Activated CD4-positive, alpha-beta T cell treated with anti-CD3 and anti-CD28 coated beads, Interleukin-2, Interleukin-6, amounts not matched to agents 100 ng/mL and 50 ng/mL, durations not matched to agents 16 hours and 8 hours (primary cell): ENCODE measurements at regions not wholly inside any gene's neighbourhood (a gene's known extent, or its start where the extent isn't known, plus 50 kb on each side); places are given as distances from the start of the nearest gene placed in this dataset.

ENCODE experiments used
- DNase-seq: peaks from one replicate; pipeline ENCODE4 v3.0.0-alpha.2; 2020

GRCh38 chr3:115336836-115337235 is 189.7 kb upstream of the ZBTB20 start:
- DNase-seq: no peak

DNA sequence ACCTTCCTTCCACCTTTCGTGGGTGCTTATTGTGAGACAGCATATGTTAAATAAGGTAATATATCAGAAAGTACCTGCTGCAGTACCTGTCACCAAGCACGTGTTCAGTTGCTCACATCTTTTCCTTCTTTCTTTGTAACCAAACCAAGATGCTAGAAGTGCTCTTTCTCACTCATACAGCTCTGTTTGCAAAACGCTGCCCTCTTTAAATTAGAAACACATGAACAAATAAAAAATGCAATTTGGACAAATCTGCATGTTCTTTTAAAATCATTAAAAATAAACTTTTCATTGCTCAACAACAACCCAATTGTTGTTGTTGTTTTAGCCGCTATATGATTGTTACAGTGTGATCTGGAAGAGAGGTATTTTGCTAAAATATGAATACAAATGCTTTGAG is 193.5 kb upstream of the ZBTB20 start:
- no peak for DNase-seq

GRCh38 chr3:115341208-115341607 is 194.1 kb upstream of the ZBTB20 start:
- peak; percentile 32 for DNase-seq

DNA sequence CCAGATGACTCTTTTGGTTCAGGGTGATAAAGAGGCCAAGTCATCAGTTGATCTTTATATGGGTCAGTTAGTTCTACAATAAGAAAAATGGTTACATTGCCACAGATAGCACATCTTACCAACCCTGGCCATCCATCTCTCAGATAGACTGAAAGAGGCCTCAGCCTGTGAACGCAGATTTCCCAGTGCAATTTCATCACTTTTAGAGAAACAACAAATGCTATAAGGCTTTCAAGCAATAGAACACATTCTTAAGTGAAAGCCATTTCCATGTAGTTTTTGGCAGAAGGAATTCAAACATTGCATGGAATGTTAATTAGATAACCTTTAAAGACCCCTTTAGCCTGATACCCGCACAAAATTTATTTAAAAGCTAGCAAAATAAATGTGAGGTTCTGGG is 200.6 kb upstream of the ZBTB20 start:
- no peak for DNase-seq

DNA sequence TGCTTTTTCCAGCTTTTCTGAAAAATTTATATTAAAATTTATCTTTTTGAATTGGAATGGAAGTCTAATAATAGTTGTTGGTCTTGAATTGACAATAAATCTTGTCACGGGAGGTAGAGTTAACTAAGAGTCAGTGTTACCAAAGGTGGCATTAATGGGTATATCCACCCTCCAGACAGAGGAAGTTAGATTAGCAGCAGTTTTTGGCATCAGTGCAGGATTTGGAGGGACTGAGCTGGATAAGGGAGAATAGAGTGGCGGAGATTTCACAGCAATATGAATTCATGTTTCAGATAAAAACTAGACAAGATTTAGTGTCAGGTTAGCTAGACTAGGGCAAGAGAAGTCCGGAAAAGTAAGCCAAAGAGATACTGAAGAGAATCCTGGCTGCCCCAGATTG is 201.3 kb upstream of the ZBTB20 start:
- DNase-seq: no peak

DNA sequence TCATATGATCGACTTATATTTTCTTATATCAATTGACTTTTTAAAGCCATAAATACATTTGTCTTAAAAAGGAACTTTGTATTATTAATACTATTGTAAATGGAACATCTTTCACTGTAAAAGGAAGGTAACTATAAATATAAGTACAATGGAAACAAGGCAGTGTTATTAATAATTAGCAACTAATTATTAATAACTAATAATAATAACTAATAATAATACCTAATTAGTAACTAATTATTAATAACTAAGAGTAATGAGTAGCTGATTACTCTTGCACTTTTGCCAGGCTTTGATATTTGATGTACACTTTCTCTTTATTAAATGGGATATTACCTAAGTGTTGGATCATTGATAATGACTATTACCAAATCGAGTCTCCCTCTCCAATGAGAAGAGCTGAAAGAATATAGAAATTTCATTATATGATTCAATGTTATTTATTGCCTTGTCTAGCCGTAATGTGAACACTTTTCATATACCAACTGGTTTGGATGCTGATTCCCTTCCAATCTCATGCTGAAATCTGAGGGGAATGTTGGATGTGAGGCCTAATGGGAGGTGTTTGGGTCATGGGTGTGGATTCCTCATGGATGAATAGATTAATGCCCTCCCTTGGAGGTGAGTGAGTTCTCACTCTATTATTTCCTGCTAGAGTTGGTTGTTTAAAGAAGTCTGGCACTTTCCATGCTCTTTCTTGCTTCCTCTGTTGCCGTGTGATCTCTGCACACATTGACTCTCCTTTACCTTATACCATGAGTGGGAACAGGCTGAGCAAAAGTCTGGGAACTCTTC is 202.1 kb upstream of the ZBTB20 start:
- DNase-seq: no peak

- DNase-seq: no peak
Observed at GRCh38 chr3:115350606-115351005, 203.5 kb upstream of the ZBTB20 start.

DNA sequence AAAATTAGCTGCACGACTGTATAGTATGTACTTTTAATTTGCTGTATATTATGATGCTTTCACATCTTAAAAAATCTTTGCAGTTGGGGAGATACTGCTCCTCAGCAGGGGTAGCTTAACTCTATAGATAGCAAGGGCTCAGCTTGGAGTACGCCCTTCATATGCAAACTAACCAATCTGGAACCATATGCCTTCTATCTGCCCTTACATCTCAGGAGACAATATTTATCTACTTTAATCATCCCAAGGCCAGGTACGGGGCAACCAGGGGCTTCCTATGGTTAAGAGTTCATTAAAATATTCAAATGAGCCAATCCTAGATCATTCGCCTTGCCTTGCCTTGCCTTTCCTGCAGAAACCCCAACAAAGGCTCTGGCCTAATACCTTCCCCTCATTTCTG is 204.1 kb upstream of the ZBTB20 start:
- DNase-seq: no peak

DNA sequence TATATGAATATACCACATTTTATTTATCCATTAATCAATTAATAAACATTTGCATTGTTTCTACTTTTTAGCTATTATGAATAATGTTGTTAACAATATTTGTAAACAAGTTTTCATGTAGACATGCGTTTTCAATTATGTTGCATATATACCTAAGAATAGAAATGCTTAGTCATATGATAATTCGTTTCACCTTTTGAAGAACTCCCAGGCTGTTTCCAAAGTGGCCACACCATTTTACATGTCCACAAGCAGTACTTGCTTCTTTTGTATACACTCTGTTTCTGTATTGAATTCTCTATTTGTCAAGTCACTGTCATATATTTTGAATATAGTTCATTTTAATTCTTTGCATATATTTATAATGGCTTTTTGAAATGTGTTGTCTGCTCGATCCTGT is 206.9 kb upstream of the ZBTB20 start:
- DNase-seq: no peak

DNA sequence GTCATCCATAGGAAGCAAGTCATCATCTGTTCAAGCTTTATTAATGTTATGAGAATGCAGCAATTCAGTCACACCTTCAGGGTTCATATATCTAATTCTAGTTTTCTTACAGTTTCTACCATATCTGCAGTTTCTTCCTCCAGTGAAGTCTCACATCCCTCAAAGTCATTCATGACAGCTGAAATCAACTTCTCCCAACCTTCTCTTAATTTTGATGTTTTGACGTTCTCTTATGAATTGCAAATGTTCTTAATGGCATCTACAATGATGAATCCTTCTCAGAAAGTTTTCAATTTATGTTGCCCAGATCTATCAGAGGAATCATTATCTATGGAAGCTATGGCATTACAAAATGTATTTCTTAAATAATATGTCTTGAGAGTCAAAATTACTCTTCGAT is 210.4 kb upstream of the ZBTB20 start:
- DNase-seq: no peak

GRCh38 chr3:115359536-115359935 is 212.4 kb upstream of the ZBTB20 start:
- peak; percentile 33 for DNase-seq

DNA sequence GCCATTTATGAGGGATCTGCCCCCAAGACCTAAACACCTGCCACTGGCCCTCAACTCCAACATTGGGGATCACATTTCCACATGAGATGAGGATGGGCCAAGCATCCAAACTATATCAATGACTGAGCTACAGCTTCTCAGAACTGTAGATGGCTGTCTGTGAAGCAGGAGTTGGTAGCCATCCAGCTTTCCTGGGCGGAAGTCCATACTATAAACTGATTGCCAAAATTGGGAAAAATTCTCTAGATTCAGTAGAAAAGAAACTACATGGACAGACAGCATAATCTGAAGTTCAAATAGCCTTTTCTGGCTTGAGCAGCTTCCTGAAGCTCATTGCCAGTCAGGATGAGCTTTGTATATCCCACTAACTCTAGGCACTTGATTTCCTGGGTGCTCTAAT is 214.7 kb upstream of the ZBTB20 start:
- no peak for DNase-seq

DNA sequence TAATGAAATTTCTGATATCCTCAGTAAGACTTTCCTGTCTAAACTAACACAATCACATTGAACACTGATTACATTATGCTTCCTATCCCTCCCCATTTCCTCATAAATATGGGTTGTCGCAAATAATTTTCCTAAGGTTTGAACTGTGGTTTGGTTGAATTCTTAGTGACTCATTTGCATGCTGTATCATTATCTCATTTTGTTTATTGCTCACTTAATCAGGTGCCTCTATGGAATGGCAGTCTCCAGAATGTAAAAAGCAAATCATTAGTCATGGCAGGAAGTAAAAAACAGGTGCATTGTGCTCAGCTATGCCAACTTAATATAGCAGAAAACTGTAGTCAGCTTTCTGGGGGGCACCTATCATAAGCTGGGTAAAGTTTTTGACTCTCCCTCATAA is 216.0 kb upstream of the ZBTB20 start:
- DNase-seq: no peak

DNA sequence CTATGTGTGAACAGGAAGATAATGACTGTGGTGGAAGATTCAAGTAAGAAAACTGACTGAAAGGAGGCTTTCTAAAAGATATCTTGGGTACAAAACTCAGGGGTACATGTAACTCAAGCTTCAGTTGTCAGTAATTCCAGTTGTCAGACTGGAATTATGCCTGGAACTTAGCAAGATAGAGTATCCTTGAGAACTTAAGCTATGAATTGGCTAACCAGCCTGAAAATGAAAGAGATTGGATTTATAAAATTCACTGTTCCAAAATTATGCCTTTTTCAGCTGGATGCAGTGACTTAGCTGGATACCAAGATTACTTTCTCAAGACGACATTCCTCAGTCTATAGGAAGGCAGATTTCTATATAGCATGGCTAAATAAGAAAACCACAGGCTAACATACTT is 221.9 kb upstream of the ZBTB20 start:
- no peak for DNase-seq

DNA sequence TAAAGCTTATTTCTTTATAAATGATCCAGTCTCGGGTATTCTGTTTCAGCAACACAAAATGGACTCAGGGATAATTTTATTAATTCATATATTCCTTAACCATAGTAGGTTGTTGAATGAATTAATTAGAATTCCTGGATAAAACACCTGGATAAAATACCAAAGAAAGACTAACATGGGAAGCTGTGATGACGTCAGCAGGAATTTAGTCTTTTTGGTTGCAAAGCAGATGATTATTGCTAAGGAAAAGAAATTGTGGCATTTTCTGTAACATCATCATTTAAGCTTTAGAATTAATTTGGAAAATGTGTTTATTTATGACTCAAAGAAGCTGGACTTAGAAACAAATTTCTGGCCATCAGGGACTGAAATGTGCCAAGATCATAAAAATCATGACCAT is 228.3 kb upstream of the ZBTB20 start:
- no peak for DNase-seq

DNA sequence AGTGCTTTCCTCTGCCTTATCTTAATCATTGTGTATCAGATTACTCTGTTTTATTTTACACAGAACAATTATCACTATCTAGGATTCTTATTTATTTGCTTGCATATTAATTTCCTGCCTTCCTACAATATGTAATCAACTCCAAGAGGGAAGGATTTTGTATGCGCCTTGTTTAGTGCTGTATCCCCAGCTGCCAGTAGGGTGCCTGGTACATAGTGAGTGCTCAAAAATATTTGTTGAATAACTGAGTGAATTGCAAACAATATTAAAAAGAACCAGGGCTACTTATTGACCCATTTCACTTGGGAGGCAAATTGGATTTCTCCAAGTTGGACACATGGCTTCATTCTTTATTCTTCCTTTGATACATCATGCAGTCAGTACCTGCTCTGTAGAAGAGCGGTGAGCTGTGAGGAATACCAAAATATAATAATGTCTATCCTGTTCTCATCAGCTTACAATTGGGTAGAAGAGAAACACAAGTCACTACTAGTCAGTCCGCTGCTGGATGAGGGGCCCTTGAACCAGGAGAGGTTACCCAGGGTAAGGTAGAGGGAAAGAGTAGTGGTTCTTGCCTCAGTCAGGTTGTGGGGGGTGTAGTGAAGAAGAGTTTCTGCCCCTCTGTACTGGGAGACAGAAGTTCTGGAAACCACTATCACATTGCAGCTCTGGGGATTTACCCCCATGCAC is 233.9 kb upstream of the ZBTB20 start:
- DNase-seq: no peak

GRCh38 chr3:115381573-115381912 is 234.5 kb upstream of the ZBTB20 start:
- DNase-seq: no peak

GRCh38 chr3:115381931-115382330 is 234.8 kb upstream of the ZBTB20 start:
- DNase-seq: no peak

DNA sequence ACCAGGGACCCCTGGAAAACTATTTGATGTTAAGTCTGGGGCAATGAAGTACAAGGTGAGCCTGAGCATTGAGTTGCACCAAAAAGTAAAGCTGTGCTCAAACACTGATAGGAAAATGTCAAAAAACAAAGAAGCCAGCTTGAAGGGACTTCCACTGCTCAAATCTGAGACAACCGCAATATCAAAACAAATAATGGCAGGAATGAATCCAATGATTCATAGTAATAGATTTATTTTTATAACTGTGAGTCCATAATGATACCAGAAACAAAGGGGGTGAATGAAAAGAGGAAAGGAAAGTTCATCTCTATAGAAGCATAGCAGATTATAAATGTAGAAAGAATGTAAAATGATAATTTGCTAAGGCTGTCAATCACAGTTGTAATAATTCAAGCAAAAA is 237.3 kb upstream of the ZBTB20 start:
- no peak for DNase-seq

- DNase-seq: no peak
Observed at GRCh38 chr3:115385774-115386730, 237.3 kb upstream of the GAP43 start.

- no peak for DNase-seq
Observed at GRCh38 chr3:115388166-115388565, 235.1 kb upstream of the GAP43 start.

DNA sequence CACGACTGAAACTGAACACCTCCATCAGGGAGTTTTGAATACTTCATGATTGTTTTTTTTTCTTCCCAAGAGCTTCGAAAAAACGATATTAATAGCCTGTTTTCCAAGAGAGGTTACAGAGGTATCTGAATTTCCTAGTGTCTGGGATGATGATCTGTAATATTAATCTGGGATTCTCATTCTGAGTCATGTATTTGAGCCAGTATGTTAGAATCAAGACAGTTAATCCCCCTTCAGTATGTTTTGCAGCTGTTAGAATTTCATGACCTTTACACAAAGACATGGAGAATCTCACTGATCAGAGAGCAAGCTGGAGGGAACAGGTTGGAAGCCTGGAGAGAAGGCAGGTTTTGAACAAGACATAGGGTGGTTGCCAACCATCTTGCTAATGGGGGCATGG is 234.5 kb upstream of the GAP43 start:
- no peak for DNase-seq

- DNase-seq: no peak
Observed at GRCh38 chr3:115396801-115397200, 226.5 kb upstream of the GAP43 start.

DNA sequence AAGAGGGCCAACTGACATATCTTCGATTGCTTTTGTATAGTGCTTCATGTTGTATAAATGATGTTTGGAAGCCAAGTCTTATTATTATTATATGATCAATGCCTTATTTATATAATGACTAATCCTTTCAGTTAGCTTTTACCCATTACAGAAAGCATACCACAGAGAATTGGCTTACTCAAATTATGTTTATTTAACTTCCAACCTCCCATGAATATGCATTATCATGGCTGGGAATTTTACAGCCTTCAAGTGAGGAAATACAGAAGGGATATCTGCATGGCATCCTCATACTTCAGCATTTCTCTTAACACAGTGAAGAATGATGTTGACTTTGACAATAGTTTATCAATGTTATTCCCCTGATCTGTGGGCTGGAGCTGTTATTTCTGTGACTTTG is 225.9 kb upstream of the GAP43 start:
- DNase-seq: no peak
